HepG2 (cell line): ENCODE measurements at regions not wholly inside any gene's neighbourhood (a gene's known extent, or its start where the extent isn't known, plus 50 kb on each side); places are given as distances from the start of the nearest gene placed in this dataset.

ENCODE experiments used
- ATAC-seq: fragments of 200-7000 bp; cut with Tn5 transposase; 3 replicates; pipeline ENCODE4 v1.9.1; 2020; ENCODE audit warnings: mild to moderate bottlenecking, moderate library complexity
- BruUV-seq: library from RNA; stranded (reverse); fragments of 400-500 nt; replicated peaks from 2 replicates; lab custom pipeline; 2021; lab: Mats Ljungman, UMichigan
- CTCF ChIA-PET: fragments of 300-600 bp; formaldehyde crosslinking; extraction: SDS; loops from one replicate; lab custom pipeline; 2021; ENCODE audit warnings: low total read pairs, inconsistent platforms, low intra/inter-chr PET ratio; lab: Yijun Ruan, JAX
- POLR2A ChIA-PET: fragments of 350-600 bp; sonication (Branson Sonifier 250); formaldehyde crosslinking; loops from one replicate; lab custom pipeline; 2020; ENCODE audit warnings: antibody characterized with exemption, inconsistent platforms; lab: Yijun Ruan, JAX
- DNase-seq: peaks from one replicate; pipeline ENCODE4 v3.0.0-alpha.2; 2015; ENCODE audit warnings: low spot score
- FAIRE-seq: peaks from 3 replicates; lab custom pipeline; 2011; peaks lifted over from hg19 to GRCh38; lab: Jason Lieb, UNC
- H2AFZ ChIP-seq: one replicate; pipeline ENCODE4 v1.6.1; 2011; ENCODE audit warnings: low read length, inconsistent platforms
- H3K27ac ChIP-seq: fragments of 300-600 bp; 3 replicates; pipeline ENCODE4 v1.8.0; 2011; ENCODE audit warnings: mixed run types, mild to moderate bottlenecking, mixed read lengths, low read length, inconsistent platforms; ENCODE audit not compliant: insufficient read depth; ENCODE audit errors: extremely low read length
- H3K27me3 ChIP-seq, 2 experiments: fragments of 200-600 bp in 1 of 2; 2 replicates in 1 of 2; 3 replicates in 1 of 2; pipeline versions ENCODE4 v1.6.0 to v1.8.0; 2011; ENCODE audit warnings: low read length in 2 of 2, mild to moderate bottlenecking in 2 of 2, moderate library complexity in 2 of 2, inconsistent platforms in 1 of 2; ENCODE audit not compliant: insufficient read depth in 2 of 2, control insufficient read depth in 1 of 2
- H3K36me3 ChIP-seq, 2 experiments: fragments of 200-600 bp in 1 of 2; replicated peaks in 1 of 2; 2 replicates in 1 of 2; 3 replicates in 1 of 2; pipeline versions ENCODE4 v1.5.1 to v1.8.0; 2011; ENCODE audit warnings: low read length in 2 of 2, inconsistent platforms in 1 of 2; ENCODE audit not compliant: insufficient read depth in 2 of 2, control insufficient read depth in 1 of 2
- H3K4me1 ChIP-seq: 2 replicates; pipeline ENCODE4 v1.5.1; 2012; ENCODE audit warnings: low read length, inconsistent platforms; ENCODE audit not compliant: insufficient read depth
- H3K4me2 ChIP-seq: 2 replicates; pipeline ENCODE4 v1.6.0; 2011; ENCODE audit warnings: low read depth, low read length, inconsistent platforms
- H3K4me3 ChIP-seq, 3 experiments: fragments of 200-600 bp in 1 of 3; sonication (generic), shearing (Covaris generic) in 1 of 3; replicated peaks in 1 of 3; 2 replicates each; pipeline ENCODE4 v1.5.1; 2011 to 2016; ENCODE audit warnings: low read length in 3 of 3, inconsistent platforms in 2 of 3, low read depth in 2 of 3, mild to moderate bottlenecking in 2 of 3, control low read depth in 1 of 3, mixed read lengths in 1 of 3; ENCODE audit not compliant: insufficient read depth in 1 of 3
- H3K79me2 ChIP-seq: one replicate; pipeline ENCODE4 v1.6.1; 2011; ENCODE audit warnings: low read length, inconsistent platforms; ENCODE audit not compliant: insufficient read depth
- H3K9ac ChIP-seq: 2 replicates; pipeline ENCODE4 v1.6.0; 2011; ENCODE audit warnings: mild to moderate bottlenecking, low read depth, low read length, inconsistent platforms; ENCODE audit not compliant: insufficient read depth
- H3K9me3 ChIP-seq: 2 replicates; pipeline ENCODE4 v1.5.1; 2012; ENCODE audit warnings: mild to moderate bottlenecking, low read length
- H4K20me1 ChIP-seq: 2 replicates; pipeline ENCODE4 v1.6.0; 2011; ENCODE audit warnings: inconsistent platforms, mild to moderate bottlenecking, low read length, moderate library complexity; ENCODE audit not compliant: insufficient read depth
- CEBPB ChIP-seq: IDR thresholded peaks from 2 replicates; pipeline ENCODE4 v1.6.1; 2011; ENCODE audit warnings: low read depth, low read length, improper control_type of control experiment, borderline replicate concordance
- ZBTB20 ChIP-seq: sonication (generic); formaldehyde crosslinking; IDR thresholded peaks from 2 replicates; pipeline ENCODE4 v1.8.1; 2023; ENCODE audit warnings: missing genetic modification reagents, low read depth, mild to moderate bottlenecking, borderline replicate concordance
- ZC3H13 ChIP-seq: sonication (generic); formaldehyde crosslinking; IDR thresholded peaks from 2 replicates; pipeline ENCODE4 v1.8.1; 2023; ENCODE audit warnings: mild to moderate bottlenecking, missing genetic modification reagents, moderate library complexity
- ZKSCAN8 ChIP-seq: IDR thresholded peaks from 2 replicates; pipeline ENCODE4 v1.6.1; 2016; ENCODE audit warnings: borderline replicate concordance, missing genetic modification reagents, missing compliant biosample characterization
- ZNF382 ChIP-seq: sonication (generic); formaldehyde crosslinking; IDR thresholded peaks from 2 replicates; pipeline ENCODE4 v1.5.0; 2020; ENCODE audit warnings: missing genetic modification reagents, mild to moderate bottlenecking, borderline replicate concordance
- ZNF674 ChIP-seq: sonication (generic); formaldehyde crosslinking; IDR thresholded peaks from 2 replicates; pipeline ENCODE4 v1.5.0; 2020; ENCODE audit warnings: low read depth, mild to moderate bottlenecking, missing genetic modification reagents
- ZNF724P ChIP-seq: sonication (generic); formaldehyde crosslinking; IDR thresholded peaks from 2 replicates; pipeline ENCODE4 v1.8.0; 2022; ENCODE audit warnings: missing genetic modification reagents, borderline replicate concordance
- ZNF740 ChIP-seq: sonication (generic); formaldehyde crosslinking; IDR thresholded peaks from 2 replicates; pipeline ENCODE4 v1.4.0; 2020; ENCODE audit warnings: missing genetic modification reagents
- ZNF75D ChIP-seq: sonication (generic); formaldehyde crosslinking; IDR thresholded peaks from 2 replicates; pipeline ENCODE4 v1.8.1; 2023; ENCODE audit warnings: missing genetic modification reagents, mild to moderate bottlenecking, borderline replicate concordance
- ZZZ3 ChIP-seq: sonication (generic); formaldehyde crosslinking; IDR thresholded peaks from 2 replicates; pipeline ENCODE4 v1.4.0; 2020; ENCODE audit warnings: missing genetic modification reagents, mild to moderate bottlenecking, borderline replicate concordance
- WGBS: methylation state at CpG from one replicate; pipeline ENCODE4 v1.1.6; 2017; ENCODE audit warnings: low lambda C conversion rate; 5-methylcytosine and 5-hydroxymethylcytosine counted together
- in situ Hi-C: cut with HindIII; loops from 2 replicates; pipeline ENCODE4 v1.10.0; 2017; ENCODE audit warnings: low pct_unique_long_range_greater_than_20kb; ENCODE audit not compliant: extremely low pct_ligation_motif_present
- intact Hi-C: fragments of 100-400 bp; cut with micrococcal nuclease; formaldehyde crosslinking; loops from one replicate; pipeline ENCODE4 v1.10.0; 2022; ENCODE audit not compliant: unreplicated experiment

GRCh38 chr2:137872577-137872976, 91.7 kb upstream of the HNMT start:
- no peak for TF ChIP-seq ZKSCAN8 (CRISPR knock-in tag)
- no peak for TF ChIP-seq ZNF724P (CRISPR knock-in tag)
- no peak for TF ChIP-seq ZZZ3 (CRISPR knock-in tag)
- TF ChIP-seq ZBTB20 (CRISPR knock-in tag), result no peak
- no peak for TF ChIP-seq ZNF740 (CRISPR knock-in tag)
- TF ChIP-seq ZNF75D (CRISPR knock-in tag), result no peak
- TF ChIP-seq ZNF674 (CRISPR knock-in tag), result no peak
- TF ChIP-seq ZC3H13, result no peak
- no peak for TF ChIP-seq ZNF382 (CRISPR knock-in tag)
- no peak for TF ChIP-seq CEBPB
- Histone ChIP-seq H3K27ac (no peak overlapping the region), H4K20me1 (no peaks in the 10 kb centered on the region), H3K4me3 (no peak overlapping the region), H3K4me2 (no peak overlapping the region), H3K9me3 (no peaks in the 10 kb centered on the region), H3K27me3 (no peaks in the 10 kb centered on the region; a peak in 2 of 5 replicates), H3K79me2 (no peaks in the 10 kb centered on the region), H3K4me1 (peaks cover 15% of the 10 kb centered on the region; the same call in 1 of the 2 replicates), H3K36me3 (no peaks in the 10 kb centered on the region), H3K9ac (no peak overlapping the region), H2AFZ (no peak overlapping the region)
- ATAC-seq (no peak), DNase-seq (no peak), FAIRE-seq (no peak)
- BruUV-seq, result no TSS peak
- intact Hi-C loops, result no loop called here
- CTCF ChIA-PET, result no interaction called here
- 28% methylated on average over 4 of the region's 4 CpGs for WGBS
- in situ Hi-C loops, result no loop called here
- POLR2A ChIA-PET, result no interaction called here
